Heart right ventricle (tissue), 16 donors: ENCODE measurements at regions not wholly inside any gene's neighbourhood (a gene's known extent, or its start where the extent isn't known, plus 50 kb on each side); places are given as distances from the start of the nearest gene placed in this dataset.

Experiments
- ATAC-seq, 8 donors: fragments of 200-7000 bp; cut with Tn5 transposase; one replicate each; pipeline ENCODE4 v1.9.1; 2020; ENCODE audit warnings: mild to moderate bottlenecking in 8 of 8, moderate library complexity in 8 of 8, moderate number of reproducible peaks in 1 of 8
- DNase-seq, 2 donors: peaks; one replicate each; pipeline ENCODE4 v3.0.0-alpha.2; 2020
- H3K27ac ChIP-seq, 10 donors: fragments of 200-600 bp; sonication (generic) in 2 of 10; one replicate each; pipeline versions ENCODE4 v1.5.0 to v1.8.0; 2020 to 2022; ENCODE audit warnings: mild to moderate bottlenecking in 3 of 10
- H3K27me3 ChIP-seq, 7 donors: fragments of 200-600 bp; one replicate each; pipeline ENCODE4 v1.8.0; 2021 to 2022; ENCODE audit warnings: mild to moderate bottlenecking in 2 of 7
- H3K36me3 ChIP-seq, 9 donors: fragments of 200-600 bp; sonication (generic) in 1 of 9; one replicate each; pipeline versions ENCODE4 v1.5.0 to v1.8.0; 2020 to 2022; ENCODE audit warnings: mild to moderate bottlenecking in 2 of 9
- H3K4me1 ChIP-seq, 9 donors: fragments of 200-600 bp; sonication (generic) in 1 of 9; one replicate each; pipeline versions ENCODE4 v1.5.0 to v1.8.0; 2020 to 2022; ENCODE audit warnings: mild to moderate bottlenecking in 4 of 9
- H3K4me3 ChIP-seq, 10 donors: fragments of 200-600 bp; sonication (generic) in 2 of 10; one replicate each; pipeline versions ENCODE4 v1.5.0 to v1.8.0; 2020 to 2022; ENCODE audit warnings: mild to moderate bottlenecking in 7 of 10, moderate library complexity in 2 of 10
- H3K9me3 ChIP-seq, 11 donors: fragments of 200-600 bp in 10 of 11; sonication (generic) in 2 of 11; one replicate each; pipeline versions ENCODE4 v1.5.0 to v1.8.0; 2013 to 2022; ENCODE audit warnings: mild to moderate bottlenecking in 2 of 11, control low read depth in 1 of 11, moderate library complexity in 1 of 11
- WGBS, 2 donors: extraction: QIAGEN DNeasy Blood & Tissue Kit; methylation state at CpG; one replicate each; pipeline ENCODE4 v1.1.7; 2013; ENCODE audit warnings: inconsistent platforms in 1 of 2; 5-methylcytosine and 5-hydroxymethylcytosine counted together
- intact Hi-C, 10 donors: fragments of 100-400 bp; cut with DNase I; formaldehyde crosslinking; loops; one replicate each; pipeline versions ENCODE4 v1.11.1 to v1.14.2; 2022
- TF ChIP-seq, protein P1 (sequence below), 9 donors: fragments of 200-600 bp; sonication (generic) in 2 of 9; IDR thresholded peaks; one replicate each; pipeline versions ENCODE4 v1.5.0 to v1.8.0; 2021 to 2022; ENCODE audit warnings: antibody characterized with exemption in 9 of 9, mild to moderate bottlenecking in 5 of 9, moderate library complexity in 1 of 9
- donor health status: Arrhythmogenic right ventricular cardiomyopathy.
- donor health status: ischemic (EF 13 %, LVEDD 7.1; RV severe dilation, severe dysfunction).
- donor health status: healthy with polysubstance abuse.
- donor health status: DM: no; HTN: yes; CAD: no.
- donor health status: DM: no; HTN: no; CAD: no.
- donor health status: ischemic (EF 25% LVEDD 6.9; RV normal size, moderate dysfunction).
- donor health status: ischemic (EF 25% LVEDD 5.7; RV mildly dilated, moderate dysfunction).
- donor health status: healthy.
- donor health status: DM: yes; HTN: yes; CAD: no.
- donor health status: Ischemic cardiomyopathy.
- donor health status: ischemic (EF 35%, LVEDD 5.7; RV mildly dilated, moderate dysfunction).
- donor health status: nonischemic (EF 11% LVEDD 7.7; RV severe dilation, severe dysfunction).
- donor health status: DM: yes; HTN: yes; CAD: no.
- donor health status: PGD.
- donor health status: ischemic (EF 29% LVEDD 5.4; RV normal size, mild dysfunction).
- donor health status: nonischemic (EF 23%, LVEDD 6.1; RV moderate dilation, normal function).

DNA sequence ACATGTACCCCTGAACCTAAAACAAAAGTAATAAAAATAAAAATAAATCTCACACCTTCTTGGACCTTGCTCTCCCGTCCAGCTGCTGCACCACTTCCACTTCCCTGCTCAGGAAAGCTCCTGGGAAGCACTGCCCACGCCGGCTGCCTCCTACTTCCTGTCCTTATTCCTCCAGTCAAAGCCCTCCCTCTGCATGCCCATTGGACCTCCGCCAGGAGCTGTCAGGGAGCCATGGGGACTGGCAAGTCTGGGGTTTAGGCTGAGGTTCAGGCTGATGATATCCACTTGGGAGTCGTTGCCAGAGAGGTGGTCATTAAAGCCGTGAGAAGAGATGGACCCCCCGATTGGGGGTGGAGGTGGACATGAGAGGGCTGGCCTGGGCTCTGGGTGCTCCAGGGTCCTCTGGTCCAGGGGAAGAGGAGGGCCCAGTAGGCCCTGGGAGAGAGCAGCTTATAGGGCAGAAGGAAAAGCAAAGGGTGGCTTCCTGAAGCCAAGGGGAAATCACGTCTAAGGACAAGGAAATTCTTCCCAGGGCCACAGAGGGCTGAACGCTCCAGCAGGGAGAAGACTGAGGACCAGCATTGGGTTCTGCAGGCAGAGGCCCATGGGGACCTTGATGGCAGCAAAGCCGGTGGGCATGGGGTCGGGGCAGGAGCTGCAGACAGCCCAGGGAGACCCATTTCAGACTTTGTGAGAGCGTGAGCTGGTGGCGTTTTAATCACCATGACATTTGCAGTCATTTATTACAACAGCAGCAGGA lies 78.7 kb downstream of the FZD10 start:
- TF ChIP-seq, protein P1, sequence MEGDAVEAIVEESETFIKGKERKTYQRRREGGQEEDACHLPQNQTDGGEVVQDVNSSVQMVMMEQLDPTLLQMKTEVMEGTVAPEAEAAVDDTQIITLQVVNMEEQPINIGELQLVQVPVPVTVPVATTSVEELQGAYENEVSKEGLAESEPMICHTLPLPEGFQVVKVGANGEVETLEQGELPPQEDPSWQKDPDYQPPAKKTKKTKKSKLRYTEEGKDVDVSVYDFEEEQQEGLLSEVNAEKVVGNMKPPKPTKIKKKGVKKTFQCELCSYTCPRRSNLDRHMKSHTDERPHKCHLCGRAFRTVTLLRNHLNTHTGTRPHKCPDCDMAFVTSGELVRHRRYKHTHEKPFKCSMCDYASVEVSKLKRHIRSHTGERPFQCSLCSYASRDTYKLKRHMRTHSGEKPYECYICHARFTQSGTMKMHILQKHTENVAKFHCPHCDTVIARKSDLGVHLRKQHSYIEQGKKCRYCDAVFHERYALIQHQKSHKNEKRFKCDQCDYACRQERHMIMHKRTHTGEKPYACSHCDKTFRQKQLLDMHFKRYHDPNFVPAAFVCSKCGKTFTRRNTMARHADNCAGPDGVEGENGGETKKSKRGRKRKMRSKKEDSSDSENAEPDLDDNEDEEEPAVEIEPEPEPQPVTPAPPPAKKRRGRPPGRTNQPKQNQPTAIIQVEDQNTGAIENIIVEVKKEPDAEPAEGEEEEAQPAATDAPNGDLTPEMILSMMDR (IDR thresholded peaks at IDR 0.05), result no peak
- no peak for ATAC-seq
- H3K4me3 ChIP-seq, result no peak overlapping the region
- intact Hi-C loops, result no loop called here
- DNase-seq, result no peak
- H3K4me1 ChIP-seq, result no peaks in the 10 kb centered on the region
- H3K27ac ChIP-seq, result no peak overlapping the region
- WGBS, 2 donors, result 67 to 70% methylated on average over 13 of the region's 13 CpGs
- H3K27me3 ChIP-seq, result peaks cover 0 to 26% (median 0%) of the 10 kb centered on the region in 7 donors
- H3K36me3 ChIP-seq, result no peaks in the 10 kb centered on the region
- H3K9me3 ChIP-seq, result no peaks in the 10 kb centered on the region

DNA sequence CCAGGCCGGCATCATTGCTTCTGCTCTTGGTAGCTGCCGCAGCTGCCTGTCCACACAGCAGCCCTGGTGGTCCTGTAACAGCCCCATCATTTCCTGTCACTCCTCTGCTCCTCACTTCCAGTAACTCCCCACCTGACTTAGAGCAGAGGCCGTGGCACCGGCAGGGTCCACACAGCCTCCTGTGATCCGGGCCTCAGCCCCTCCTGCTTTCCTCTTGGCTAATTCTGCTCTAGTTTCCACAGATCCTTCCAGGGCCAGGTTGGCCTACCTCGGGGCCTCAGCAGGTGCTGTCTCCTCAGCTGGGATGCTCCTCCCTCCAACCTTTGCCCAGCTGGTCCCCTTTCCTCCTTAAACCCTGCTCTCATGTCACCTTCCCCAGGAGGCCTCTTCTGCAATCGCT lies 80.2 kb downstream of the FZD10 start:
- Histone ChIP-seq H3K27ac (no peak overlapping the region), H3K9me3 (no peaks in the 10 kb centered on the region), H3K27me3 (peaks cover 0 to 20% (median 0%) of the 10 kb centered on the region in 7 donors), H3K4me1 (no peaks in the 10 kb centered on the region), H3K4me3 (no peak overlapping the region), H3K36me3 (no peaks in the 10 kb centered on the region)
- ATAC-seq (no peak), DNase-seq (no peak)
- TF ChIP-seq, protein P1 (IDR thresholded peaks at IDR 0.05), result no peak
- intact Hi-C loops, result no loop called here
- 79 to 81% methylated on average over 7 of the region's 7 CpGs for WGBS, 2 donors

DNA sequence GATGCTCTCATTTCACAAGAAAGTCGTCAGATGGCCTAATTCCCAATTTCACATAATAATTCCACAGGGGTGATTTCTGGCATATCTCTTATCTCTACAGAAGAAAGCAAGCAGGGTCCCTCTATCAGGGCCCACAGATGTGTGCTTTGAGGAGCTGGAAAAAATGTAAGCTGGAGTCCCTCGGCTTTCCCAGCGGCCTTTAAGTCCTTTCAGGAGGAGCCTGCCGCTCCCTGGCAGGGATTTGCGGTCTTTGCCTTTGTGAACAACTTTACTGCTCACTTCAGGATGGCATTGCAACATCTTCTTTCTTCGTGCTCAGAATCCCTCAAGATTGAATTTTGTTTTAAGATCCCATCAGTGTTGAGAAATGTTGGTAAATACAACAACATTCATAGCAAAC lies 83.0 kb downstream of the FZD10 start:
- no peak for ATAC-seq
- Histone ChIP-seq H3K9me3 (no peaks in the 10 kb centered on the region), H3K36me3 (no peaks in the 10 kb centered on the region), H3K27ac (no peak overlapping the region), H3K4me1 (no peaks in the 10 kb centered on the region), H3K4me3 (no peak overlapping the region), H3K27me3 (peaks cover 0 to 11% (median 0%) of the 10 kb centered on the region in 7 donors)
- TF ChIP-seq, protein P1 (IDR thresholded peaks at IDR 0.05), result no peak
- WGBS, 2 donors, result 71 to 73% methylated on average over 6 of the region's 6 CpGs
- no peak for DNase-seq
- intact Hi-C loops, result no loop called here

DNA sequence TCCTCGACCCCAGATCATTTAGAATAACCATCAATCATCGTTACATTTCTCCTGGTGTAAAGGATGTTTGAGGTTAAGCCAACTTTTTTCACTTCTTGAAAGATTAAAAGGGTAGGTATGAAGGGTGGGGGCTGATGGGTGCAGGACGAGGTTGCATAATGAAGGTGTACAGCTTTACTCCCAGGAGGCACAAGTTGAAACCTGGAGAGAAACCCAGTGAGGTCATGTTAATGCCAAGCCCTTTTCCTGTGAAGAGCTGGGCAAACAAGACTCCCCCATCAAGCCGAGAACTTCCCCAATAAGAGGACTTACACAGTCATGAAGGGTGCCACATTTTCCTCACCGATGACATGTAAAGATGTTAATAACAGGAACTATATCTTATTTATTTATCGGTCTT lies 84.3 kb downstream of the FZD10 start:
- H3K27ac ChIP-seq, result no peak overlapping the region
- H3K4me3 ChIP-seq, result no peak overlapping the region
- H3K4me1 ChIP-seq, result no peaks in the 10 kb centered on the region
- WGBS, 2 donors, result 76 to 77% methylated on average over 6 of the region's 6 CpGs
- no peaks in the 10 kb centered on the region for H3K9me3 ChIP-seq
- TF ChIP-seq, protein P1 (IDR thresholded peaks at IDR 0.05), result no peak
- H3K27me3 ChIP-seq, result peaks cover 0 to 14% (median 0%) of the 10 kb centered on the region in 7 donors
- intact Hi-C loops, result no loop called here
- DNase-seq (no peak), ATAC-seq (no peak)
- no peaks in the 10 kb centered on the region for H3K36me3 ChIP-seq
